ENCODE measurements at regions not wholly inside any gene's neighbourhood (a gene's known extent, or its start where the extent isn't known, plus 50 kb on each side); places are given as distances from the start of the nearest gene placed in this dataset.

GRCh38 chr4:188432328-188432727 is 293.1 kb downstream of the TRIML1 start:
- TF ChIP-seq CTCF (IDR thresholded peaks at IDR 0.05): no peak
- no peak for TF ChIP-seq POLR2A (IDR thresholded peaks at IDR 0.05)
- no peak for TF ChIP-seq EP300 (IDR thresholded peaks at IDR 0.05)
